Right renal cortex interstitium (tissue), 3 donors: ENCODE measurements at regions not wholly inside any gene's neighbourhood (a gene's known extent, or its start where the extent isn't known, plus 50 kb on each side); places are given as distances from the start of the nearest gene placed in this dataset.
"Not testable (repeated sequence)": the region's sequence is repeated elsewhere in the genome, so short reads cannot be mapped to it uniquely, and the experiment has no call there.

Experiments
- DNase-seq, 3 donors: peaks; one replicate each; pipeline ENCODE4 v3.0.0-alpha.2; 2013; ENCODE audit warnings: low read depth in 3 of 3, low spot score in 2 of 3

GRCh38 chr1:163633366-163633765, 311.6 kb downstream of the NUF2 start:
- no peak for DNase-seq

GRCh38 chr1:163645676-163646075, 323.9 kb downstream of the NUF2 start:
- DNase-seq = not testable (repeated sequence)

GRCh38 chr1:163650624-163651023, 328.9 kb downstream of the NUF2 start:
- DNase-seq = no peak

- no peak for DNase-seq
Measured at GRCh38 chr1:163652441-163652840, 330.7 kb downstream of the NUF2 start.

GRCh38 chr1:163655565-163655964, 333.8 kb downstream of the NUF2 start:
- no peak for DNase-seq

GRCh38 chr1:163656095-163656759, 334.5 kb downstream of the NUF2 start:
- no peak for DNase-seq

GRCh38 chr1:163657719-163658118, 336.0 kb downstream of the NUF2 start:
- no peak for DNase-seq

GRCh38 chr1:163661391-163661790, 339.6 kb downstream of the NUF2 start:
- no peak for DNase-seq

- DNase-seq = no peak
Measured at GRCh38 chr1:163664671-163665335, 343.0 kb downstream of the NUF2 start.

- no peak for DNase-seq
Measured at GRCh38 chr1:163668472-163668871, 346.7 kb downstream of the NUF2 start.

GRCh38 chr1:163670989-163671757, 349.4 kb downstream of the NUF2 start:
- no peak for DNase-seq

GRCh38 chr1:163672976-163673758, 351.4 kb downstream of the NUF2 start:
- peak; percentile 23 to 37 (median 33) for DNase-seq

- DNase-seq = peak; percentile 57 to 72 (median 59)
Measured at GRCh38 chr1:163673759-163674151, 352.0 kb downstream of the NUF2 start.

GRCh38 chr1:163674236-163674635, 352.5 kb downstream of the NUF2 start:
- no peak for DNase-seq

- DNase-seq = no peak
Measured at GRCh38 chr1:163684785-163685184, 363.0 kb downstream of the NUF2 start.

GRCh38 chr1:163692266-163692665, 370.5 kb downstream of the NUF2 start:
- no peak for DNase-seq

- no peak for DNase-seq
Measured at GRCh38 chr1:163697137-163697536, 375.4 kb downstream of the NUF2 start.

GRCh38 chr1:163701783-163702374, 380.1 kb downstream of the NUF2 start:
- DNase-seq = peak in 1 of 3 donors; percentile 26

- no peak for DNase-seq
Measured at GRCh38 chr1:163703794-163704193, 382.0 kb downstream of the NUF2 start.

GRCh38 chr1:163706915-163707314, 385.2 kb downstream of the NUF2 start:
- DNase-seq = no peak

- DNase-seq = no peak
Measured at GRCh38 chr1:163709636-163710035, 387.9 kb downstream of the NUF2 start.
